Posterior vena cava (tissue), 2 donors: ENCODE measurements at regions not wholly inside any gene's neighbourhood (a gene's known extent, or its start where the extent isn't known, plus 50 kb on each side); places are given as distances from the start of the nearest gene placed in this dataset.

ENCODE experiments used
- DNase-seq: peaks from one replicate; pipeline ENCODE4 v3.0.0-alpha.2; 2020; ENCODE audit warnings: low spot score
- intact Hi-C, 2 donors: fragments of 100-400 bp; cut with DNase I; formaldehyde crosslinking; loops; one replicate each; pipeline versions ENCODE4 v1.14.1 to v1.14.2; 2022 to 2023
- donor health status: DM: yes; HTN: yes; CAD: no.
- donor health status: DM: yes; HTN: yes; CAD: no.

- intact Hi-C loops = no loop called here
- DNase-seq = no peak
These were observed 270.6 kb upstream of the HES1 start for GRCh38 chr3:193865339-193865738.

GRCh38 chr3:193865896-193866480, 270.0 kb upstream of the HES1 start:
- intact Hi-C loops = no loop called here
- DNase-seq = no peak

- intact Hi-C loops = no loop called here
These were observed 267.4 kb upstream of the HES1 start for GRCh38 chr3:193868590-193868989.

GRCh38 chr3:193869221-193870201, 266.4 kb upstream of the HES1 start:
- peak; percentile 88 for DNase-seq
- intact Hi-C loops = loop anchor here in 1 of 2 donors (10.0 kb wide), 1 partner anchor 2005 kb away; no protein-coding TSS in a partner anchor

More at GRCh38 chr3:193868590-193868989, 267.4 kb upstream of the HES1 start:
- DNase-seq = no peak

- DNase-seq = no peak
- intact Hi-C loops = loop anchor here in 1 of 2 donors (10.0 kb wide), 1 partner anchor 2004 kb away; no protein-coding TSS in a partner anchor
These were observed 265.4 kb upstream of the HES1 start for GRCh38 chr3:193870376-193871219.

GRCh38 chr3:193871220-193871485, 264.8 kb upstream of the HES1 start:
- DNase-seq = no peak
- intact Hi-C loops = loop anchor here in 1 of 2 donors (10.0 kb wide), 1 partner anchor 2004 kb away; no protein-coding TSS in a partner anchor

- intact Hi-C loops = loop anchor here in 1 of 2 donors (10.0 kb wide), 1 partner anchor 2002 kb away; no protein-coding TSS in a partner anchor
These were observed 263.6 kb upstream of the HES1 start for GRCh38 chr3:193872265-193872753.

GRCh38 chr3:193873426-193874201, 262.3 kb upstream of the HES1 start:
- DNase-seq = no peak
- intact Hi-C loops = loop anchor here in 1 of 2 donors (10.0 kb wide), 1 partner anchor 2001 kb away; no protein-coding TSS in a partner anchor

More at GRCh38 chr3:193872265-193872753, 263.6 kb upstream of the HES1 start:
- no peak for DNase-seq

GRCh38 chr3:193874512-193874911, 261.4 kb upstream of the HES1 start:
- intact Hi-C loops = loop anchor here in 1 of 2 donors (10.0 kb wide), 1 partner anchor 2000 kb away; no protein-coding TSS in a partner anchor
- DNase-seq = no peak

GRCh38 chr3:193874997-193875593, 260.9 kb upstream of the HES1 start:
- intact Hi-C loops = loop anchor here in 1 of 2 donors (10.0 kb wide), 1 partner anchor 2000 kb away; no protein-coding TSS in a partner anchor
- DNase-seq = no peak

- DNase-seq = no peak
- intact Hi-C loops = loop anchor here in 1 of 2 donors (10.0 kb wide), 1 partner anchor 1999 kb away; no protein-coding TSS in a partner anchor
These were observed 260.2 kb upstream of the HES1 start for GRCh38 chr3:193875601-193876321.

- intact Hi-C loops = loop anchor here in 1 of 2 donors (10.0 kb wide), 1 partner anchor 1996 kb away; no protein-coding TSS in a partner anchor
- DNase-seq = no peak
These were observed 256.7 kb upstream of the HES1 start for GRCh38 chr3:193879099-193879863.

GRCh38 chr3:193879864-193880242, 256.1 kb upstream of the HES1 start:
- no peak for DNase-seq
- intact Hi-C loops = loop anchor here in 1 of 2 donors (10.0 kb wide), 1 partner anchor 1995 kb away; no protein-coding TSS in a partner anchor

- no peak for DNase-seq
- intact Hi-C loops = no loop called here
These were observed 253.9 kb upstream of the HES1 start for GRCh38 chr3:193882091-193882490.

- intact Hi-C loops = no loop called here
- DNase-seq = no peak
These were observed 252.4 kb upstream of the HES1 start for GRCh38 chr3:193883551-193883950.

- no peak for DNase-seq
- intact Hi-C loops = no loop called here
These were observed 251.9 kb upstream of the HES1 start for GRCh38 chr3:193884027-193884426.
